ENCODE measurements at regions not wholly inside any gene's neighbourhood (a gene's known extent, or its start where the extent isn't known, plus 50 kb on each side); places are given as distances from the start of the nearest gene placed in this dataset.
"Not testable (repeated sequence)": the region's sequence is repeated elsewhere in the genome, so short reads cannot be mapped to it uniquely, and the experiment has no call there.

DNA sequence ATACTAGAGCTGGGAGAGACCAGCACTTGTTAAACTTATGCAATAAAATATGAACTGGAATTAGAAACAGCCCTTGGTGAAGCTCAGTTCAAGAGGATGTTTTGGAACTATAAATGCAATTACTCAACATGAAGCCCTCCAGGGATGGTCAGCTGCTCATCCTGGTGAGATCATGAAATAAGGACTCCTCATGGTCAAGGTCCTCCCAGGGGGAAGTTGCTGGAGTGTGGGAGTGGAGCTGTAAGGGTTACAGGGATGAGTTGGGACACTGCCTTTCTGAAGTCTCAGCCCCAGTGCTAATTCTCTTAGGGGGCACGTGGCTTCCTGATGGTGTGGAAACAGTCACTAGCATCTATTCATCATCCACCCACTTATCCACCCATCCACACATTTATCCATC, 301.7 kb upstream of the SFSWAP start:
- Mint-ChIP-seq H3K4me1 (peaks cover 5% of the 10 kb centered on the region), H3K9me3 (peaks cover 18% of the 10 kb centered on the region), H3K27me3 (ENCODE audit: low read depth, poor library complexity) (peaks cover 19% of the 10 kb centered on the region), H3K36me3 (ENCODE audit: low read depth) (no peaks in the 10 kb centered on the region), H3K4me3 (no peak overlapping the region), H3K27ac (no peak overlapping the region)
- DNase-seq: no peak
- TF ChIP-seq, protein P1, sequence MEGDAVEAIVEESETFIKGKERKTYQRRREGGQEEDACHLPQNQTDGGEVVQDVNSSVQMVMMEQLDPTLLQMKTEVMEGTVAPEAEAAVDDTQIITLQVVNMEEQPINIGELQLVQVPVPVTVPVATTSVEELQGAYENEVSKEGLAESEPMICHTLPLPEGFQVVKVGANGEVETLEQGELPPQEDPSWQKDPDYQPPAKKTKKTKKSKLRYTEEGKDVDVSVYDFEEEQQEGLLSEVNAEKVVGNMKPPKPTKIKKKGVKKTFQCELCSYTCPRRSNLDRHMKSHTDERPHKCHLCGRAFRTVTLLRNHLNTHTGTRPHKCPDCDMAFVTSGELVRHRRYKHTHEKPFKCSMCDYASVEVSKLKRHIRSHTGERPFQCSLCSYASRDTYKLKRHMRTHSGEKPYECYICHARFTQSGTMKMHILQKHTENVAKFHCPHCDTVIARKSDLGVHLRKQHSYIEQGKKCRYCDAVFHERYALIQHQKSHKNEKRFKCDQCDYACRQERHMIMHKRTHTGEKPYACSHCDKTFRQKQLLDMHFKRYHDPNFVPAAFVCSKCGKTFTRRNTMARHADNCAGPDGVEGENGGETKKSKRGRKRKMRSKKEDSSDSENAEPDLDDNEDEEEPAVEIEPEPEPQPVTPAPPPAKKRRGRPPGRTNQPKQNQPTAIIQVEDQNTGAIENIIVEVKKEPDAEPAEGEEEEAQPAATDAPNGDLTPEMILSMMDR (IDR thresholded peaks at IDR 0.05): no peak

DNA sequence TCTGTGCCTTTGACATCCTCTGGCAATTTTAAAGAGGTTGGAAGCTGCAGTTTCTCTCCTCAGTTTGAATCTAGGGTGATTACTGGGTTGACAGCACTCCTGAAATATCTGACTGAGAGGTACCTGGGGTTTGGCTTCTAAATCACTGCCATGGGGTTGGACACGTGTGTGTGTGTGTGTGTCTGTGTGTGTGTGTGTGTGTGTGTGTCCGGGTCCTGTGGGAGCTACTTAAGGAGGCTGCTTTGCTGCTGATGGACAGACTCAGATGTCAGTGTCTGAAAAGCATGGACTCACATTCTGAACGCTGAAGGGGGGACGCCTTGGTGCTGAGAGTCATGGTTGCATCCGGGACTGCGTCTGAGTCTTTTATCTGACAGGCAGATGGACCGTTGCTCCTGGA, 299.1 kb upstream of the SFSWAP start:
- not testable (repeated sequence) for H3K4me3 Mint-ChIP-seq; H3K9me3 Mint-ChIP-seq; DNase-seq; H3K4me1 Mint-ChIP-seq; H3K36me3 Mint-ChIP-seq (ENCODE audit: low read depth)
- Mint-ChIP-seq H3K27me3 (ENCODE audit: low read depth, poor library complexity) (peaks cover 16% of the 10 kb centered on the region), H3K27ac (peak overlapping the region; percentile 85)

DNA sequence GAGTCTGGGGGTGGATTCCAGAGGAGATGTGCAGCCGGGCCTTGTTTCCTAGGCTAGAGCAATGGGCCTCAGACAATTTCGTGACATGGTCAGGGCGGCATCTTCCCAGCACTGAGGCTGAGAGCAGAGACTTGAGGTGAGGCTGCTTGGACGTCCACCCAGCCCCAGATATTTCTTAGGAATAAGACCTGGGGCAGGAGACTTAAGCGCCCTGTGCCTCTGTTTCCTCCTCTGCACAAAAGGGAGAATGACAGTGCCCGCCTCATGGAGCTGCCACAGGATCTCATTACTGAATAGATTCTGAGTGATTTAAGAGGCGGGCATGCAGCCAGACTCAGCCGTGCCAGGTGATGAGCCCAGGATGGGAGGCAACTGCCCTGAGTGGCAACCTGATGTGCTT, 297.9 kb upstream of the SFSWAP start:
- no peak overlapping the region for H3K4me3 Mint-ChIP-seq
- H3K36me3 Mint-ChIP-seq (ENCODE audit: low read depth): no peaks in the 10 kb centered on the region
- peaks cover 16% of the 10 kb centered on the region for H3K27me3 Mint-ChIP-seq (ENCODE audit: low read depth, poor library complexity)

GRCh38 chr12:131413471-131413870, 297.4 kb upstream of the SFSWAP start:
- Mint-ChIP-seq H3K9me3 (peaks cover 8% of the 10 kb centered on the region), H3K27me3 (ENCODE audit: low read depth, poor library complexity) (peaks cover 15% of the 10 kb centered on the region), H3K36me3 (ENCODE audit: low read depth) (no peaks in the 10 kb centered on the region), H3K4me3 (no peak overlapping the region), H3K4me1 (peaks cover 5% of the 10 kb centered on the region), H3K27ac (no peak overlapping the region)
- TF ChIP-seq, protein P1 (IDR thresholded peaks at IDR 0.05): no peak
- DNase-seq: no peak

More for the DNA sequence above, 297.9 kb upstream of the SFSWAP start:
- TF ChIP-seq, protein P1 (IDR thresholded peaks at IDR 0.05): no peak
- H3K27ac Mint-ChIP-seq: no peak overlapping the region
- peaks cover 3% of the 10 kb centered on the region for H3K9me3 Mint-ChIP-seq
- peaks cover 5% of the 10 kb centered on the region for H3K4me1 Mint-ChIP-seq
- no peak for DNase-seq

- not testable (repeated sequence) for H3K4me1 Mint-ChIP-seq; H3K27ac Mint-ChIP-seq; DNase-seq; H3K36me3 Mint-ChIP-seq (ENCODE audit: low read depth); H3K4me3 Mint-ChIP-seq
- peaks cover 18% of the 10 kb centered on the region for H3K27me3 Mint-ChIP-seq (ENCODE audit: low read depth, poor library complexity)
- peaks cover 15% of the 10 kb centered on the region for H3K9me3 Mint-ChIP-seq
Measured at GRCh38 chr12:131414155-131414922, 296.6 kb upstream of the SFSWAP start.

GRCh38 chr12:131415781-131416180, 295.1 kb upstream of the SFSWAP start:
- H3K27me3 Mint-ChIP-seq (ENCODE audit: low read depth, poor library complexity): peaks cover 20% of the 10 kb centered on the region
- DNase-seq: no peak
- no peak overlapping the region for H3K4me3 Mint-ChIP-seq
- H3K36me3 Mint-ChIP-seq (ENCODE audit: low read depth): no peaks in the 10 kb centered on the region
- H3K9me3 Mint-ChIP-seq: peaks cover 16% of the 10 kb centered on the region
- H3K27ac Mint-ChIP-seq: no peak overlapping the region
- H3K4me1 Mint-ChIP-seq: peaks cover 5% of the 10 kb centered on the region
- TF ChIP-seq, protein P1 (IDR thresholded peaks at IDR 0.05): no peak

DNA sequence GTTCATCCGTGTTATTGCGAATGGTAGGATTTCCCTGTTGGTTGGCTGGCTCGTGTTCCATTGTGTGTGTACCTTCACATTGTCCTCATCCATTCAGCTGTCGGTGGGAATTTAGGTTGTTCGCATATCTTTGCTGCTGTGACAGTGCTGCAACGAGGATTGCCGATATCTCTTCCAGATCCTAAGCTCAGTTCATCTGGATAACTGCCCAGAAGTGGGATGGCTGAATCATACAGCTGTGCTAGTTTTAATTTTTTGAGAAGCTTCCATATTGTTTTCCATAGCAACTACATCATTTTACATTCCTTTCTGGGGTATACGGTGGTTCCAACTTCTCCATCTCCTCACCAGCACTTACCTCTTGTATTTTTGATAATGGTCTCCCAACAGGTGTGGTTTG, 292.8 kb upstream of the SFSWAP start:
- DNase-seq: no peak
- H3K4me1 Mint-ChIP-seq: peaks cover 8% of the 10 kb centered on the region
- H3K36me3 Mint-ChIP-seq (ENCODE audit: low read depth): no peaks in the 10 kb centered on the region
- TF ChIP-seq, protein P1 (IDR thresholded peaks at IDR 0.05): no peak
- no peak overlapping the region for H3K4me3 Mint-ChIP-seq
- peaks cover 19% of the 10 kb centered on the region for H3K27me3 Mint-ChIP-seq (ENCODE audit: low read depth, poor library complexity)
- peaks cover 22% of the 10 kb centered on the region for H3K9me3 Mint-ChIP-seq
- H3K27ac Mint-ChIP-seq: no peak overlapping the region
